Sigmoid colon (tissue), 6 donors: ENCODE measurements at regions not wholly inside any gene's neighbourhood (a gene's known extent, or its start where the extent isn't known, plus 50 kb on each side); places are given as distances from the start of the nearest gene placed in this dataset.
"Not testable (repeated sequence)": the region's sequence is repeated elsewhere in the genome, so short reads cannot be mapped to it uniquely, and the experiment has no call there.

ENCODE experiments used
- DNase-seq: peaks from one replicate; pipeline ENCODE4 v3.0.0-alpha.2; 2019
- H3K27ac ChIP-seq, 4 donors: fragments of 200-600 bp; sonication (generic); one replicate each; pipeline ENCODE4 v1.5.1; 2016 to 2019; ENCODE audit warnings: mild to moderate bottlenecking in 1 of 4
- H3K27me3 ChIP-seq, 3 donors: fragments of 200-600 bp; sonication (generic); one replicate each; pipeline ENCODE4 v1.5.1; 2019; ENCODE audit warnings: mild to moderate bottlenecking in 1 of 3
- H3K36me3 ChIP-seq, 4 donors: fragments of 200-600 bp; sonication (generic); one replicate each; pipeline ENCODE4 v1.5.1; 2016 to 2019
- H3K4me1 ChIP-seq, 4 donors: fragments of 200-600 bp; sonication (generic); one replicate each; pipeline ENCODE4 v1.5.1; 2017 to 2019
- H3K4me3 ChIP-seq, 4 donors: fragments of 200-600 bp; sonication (generic); one replicate each; pipeline ENCODE4 v1.5.1; 2017 to 2019; ENCODE audit warnings: mild to moderate bottlenecking in 2 of 4, moderate library complexity in 1 of 4
- H3K9me3 ChIP-seq, 4 donors: fragments of 200-600 bp in 3 of 4; sonication (generic) in 3 of 4; one replicate each; pipeline versions ENCODE4 v1.5.1 to v1.6.1; 2013 to 2019
- EP300 ChIP-seq, 4 donors: sonication (generic); formaldehyde crosslinking; IDR thresholded peaks; one replicate each; pipeline ENCODE4 v1.6.1; 2017; ENCODE audit warnings: antibody characterized with exemption in 4 of 4
- POLR2A ChIP-seq, 2 donors: fragments of 450-650 bp; IDR thresholded peaks; one replicate each; pipeline ENCODE4 v1.6.1; 2016; ENCODE audit warnings: antibody characterized with exemption in 2 of 2, mild to moderate bottlenecking in 2 of 2, moderate library complexity in 2 of 2
- POLR2AphosphoS5 ChIP-seq, 4 donors: sonication (generic); formaldehyde crosslinking; IDR thresholded peaks; one replicate each; pipeline ENCODE4 v1.6.1; 2017; ENCODE audit warnings: antibody characterized with exemption in 4 of 4
- WGBS, 2 donors: extraction: QIAGEN DNeasy Blood & Tissue Kit; methylation state at CpG; one replicate each; pipeline ENCODE4 v1.1.7; 2013; 5-methylcytosine and 5-hydroxymethylcytosine counted together
- intact Hi-C: fragments of 100-400 bp; cut with DNase I; formaldehyde crosslinking; loops from one replicate; pipeline ENCODE4 v1.15.1; 2023
- TF ChIP-seq, protein P1 (sequence below), 4 experiments: fragments of 450-650 bp in 3 of 4; fragments of 200-600 bp in 1 of 4; IDR thresholded peaks; one replicate each; pipeline ENCODE4 v1.5.1; 2016 to 2019; ENCODE audit warnings: antibody characterized with exemption in 4 of 4, mild to moderate bottlenecking in 3 of 4, moderate library complexity in 2 of 4
- donor health status: healthy with polysubstance abuse.
- donor health status: healthy.

DNA sequence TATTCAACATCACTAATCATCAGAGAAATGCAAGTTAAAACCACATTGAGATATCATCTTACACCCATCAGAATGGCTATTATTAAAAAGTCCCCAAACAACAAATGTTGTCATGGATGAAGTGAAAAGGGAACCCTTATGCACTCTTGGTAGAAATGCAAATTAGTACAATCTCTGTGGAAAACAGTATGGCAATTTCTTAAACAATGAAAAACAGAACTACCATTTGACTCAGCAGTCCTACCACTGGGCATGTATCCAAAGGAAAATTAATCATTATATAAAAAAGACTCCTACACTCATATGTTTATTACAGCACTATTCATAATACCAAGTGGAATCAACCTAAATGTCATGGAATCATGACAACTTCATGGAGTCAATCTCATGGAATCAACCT, 611.3 kb upstream of the GJE1 start:
- Histone ChIP-seq H3K4me3 (no peak overlapping the region), H3K9me3 (no peaks in the 10 kb centered on the region), H3K4me1 (no peaks in the 10 kb centered on the region), H3K36me3 (no peaks in the 10 kb centered on the region), H3K27ac (no peak overlapping the region), H3K27me3 (no peaks in the 10 kb centered on the region)
- intact Hi-C loops, result no loop called here
- TF ChIP-seq, protein P1, sequence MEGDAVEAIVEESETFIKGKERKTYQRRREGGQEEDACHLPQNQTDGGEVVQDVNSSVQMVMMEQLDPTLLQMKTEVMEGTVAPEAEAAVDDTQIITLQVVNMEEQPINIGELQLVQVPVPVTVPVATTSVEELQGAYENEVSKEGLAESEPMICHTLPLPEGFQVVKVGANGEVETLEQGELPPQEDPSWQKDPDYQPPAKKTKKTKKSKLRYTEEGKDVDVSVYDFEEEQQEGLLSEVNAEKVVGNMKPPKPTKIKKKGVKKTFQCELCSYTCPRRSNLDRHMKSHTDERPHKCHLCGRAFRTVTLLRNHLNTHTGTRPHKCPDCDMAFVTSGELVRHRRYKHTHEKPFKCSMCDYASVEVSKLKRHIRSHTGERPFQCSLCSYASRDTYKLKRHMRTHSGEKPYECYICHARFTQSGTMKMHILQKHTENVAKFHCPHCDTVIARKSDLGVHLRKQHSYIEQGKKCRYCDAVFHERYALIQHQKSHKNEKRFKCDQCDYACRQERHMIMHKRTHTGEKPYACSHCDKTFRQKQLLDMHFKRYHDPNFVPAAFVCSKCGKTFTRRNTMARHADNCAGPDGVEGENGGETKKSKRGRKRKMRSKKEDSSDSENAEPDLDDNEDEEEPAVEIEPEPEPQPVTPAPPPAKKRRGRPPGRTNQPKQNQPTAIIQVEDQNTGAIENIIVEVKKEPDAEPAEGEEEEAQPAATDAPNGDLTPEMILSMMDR (IDR thresholded peaks at IDR 0.05), result no peak
- no peak for TF ChIP-seq EP300 (IDR thresholded peaks at IDR 0.05)
- TF ChIP-seq POLR2A (IDR thresholded peaks at IDR 0.05), result no peak
- TF ChIP-seq POLR2AphosphoS5 (IDR thresholded peaks at IDR 0.05), result no peak
- no peak for DNase-seq

DNA sequence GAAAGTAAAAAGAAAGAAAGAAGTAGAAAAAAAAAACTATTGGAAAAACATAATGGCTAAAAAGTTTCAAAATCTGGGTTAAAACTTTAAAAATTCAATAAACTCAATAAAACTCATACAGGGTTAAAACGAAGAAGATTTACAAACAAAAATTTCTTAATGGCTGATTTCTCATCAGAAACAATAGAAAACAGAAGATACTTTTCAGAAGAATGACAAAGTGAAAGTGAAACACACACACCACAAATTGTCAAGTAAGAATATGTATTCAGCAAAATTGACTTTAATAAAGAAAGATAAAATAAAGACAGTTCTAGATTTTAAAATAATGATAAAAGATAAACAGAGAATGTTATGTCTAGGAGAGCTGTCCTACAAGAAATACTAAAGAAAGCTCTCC, 618.9 kb upstream of the GJE1 start:
- WGBS, 2 donors, result 38 to 71% methylated on average over 1 of the region's 1 CpG
- Histone ChIP-seq H3K4me3 (no peak overlapping the region), H3K36me3 (no peaks in the 10 kb centered on the region), H3K27ac (no peak overlapping the region), H3K27me3 (no peaks in the 10 kb centered on the region), H3K9me3 (no peaks in the 10 kb centered on the region), H3K4me1 (no peaks in the 10 kb centered on the region)
- intact Hi-C loops, result no loop called here
- TF ChIP-seq POLR2AphosphoS5 (IDR thresholded peaks at IDR 0.05) (no peak), POLR2A (IDR thresholded peaks at IDR 0.05) (no peak), EP300 (IDR thresholded peaks at IDR 0.05) (no peak)
- TF ChIP-seq, protein P1 (IDR thresholded peaks at IDR 0.05), result no peak
- DNase-seq, result no peak

DNA sequence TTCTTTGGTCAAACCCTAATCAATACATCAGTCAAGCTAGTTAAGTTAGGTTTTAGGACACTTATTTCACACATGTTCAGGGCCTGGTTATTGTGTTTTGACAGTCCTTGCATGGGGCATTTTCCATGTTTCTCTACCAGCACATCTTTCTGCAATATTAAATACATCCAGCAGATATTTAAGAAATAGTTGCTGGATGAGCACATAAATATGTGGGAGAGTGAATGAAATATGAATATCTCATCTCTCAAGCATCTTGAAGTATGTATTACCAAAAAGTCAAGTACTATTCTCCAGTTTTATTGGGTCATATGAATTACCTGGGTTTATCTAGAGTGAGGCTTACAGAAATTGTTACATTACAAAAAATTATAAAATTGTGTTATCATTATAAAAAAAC, 621.9 kb upstream of the GJE1 start:
- Histone ChIP-seq H3K4me3 (no peak overlapping the region), H3K27ac (no peak overlapping the region), H3K4me1 (no peaks in the 10 kb centered on the region), H3K27me3 (no peaks in the 10 kb centered on the region), H3K36me3 (no peaks in the 10 kb centered on the region), H3K9me3 (peaks cover 5 to 6% (median 6%) of the 10 kb centered on the region in 4 donors)
- intact Hi-C loops, result no loop called here
- no peak for DNase-seq
- TF ChIP-seq POLR2A (IDR thresholded peaks at IDR 0.05), result no peak
- TF ChIP-seq EP300 (IDR thresholded peaks at IDR 0.05), result no peak
- TF ChIP-seq, protein P1 (IDR thresholded peaks at IDR 0.05), result no peak
- TF ChIP-seq POLR2AphosphoS5 (IDR thresholded peaks at IDR 0.05), result no peak

DNA sequence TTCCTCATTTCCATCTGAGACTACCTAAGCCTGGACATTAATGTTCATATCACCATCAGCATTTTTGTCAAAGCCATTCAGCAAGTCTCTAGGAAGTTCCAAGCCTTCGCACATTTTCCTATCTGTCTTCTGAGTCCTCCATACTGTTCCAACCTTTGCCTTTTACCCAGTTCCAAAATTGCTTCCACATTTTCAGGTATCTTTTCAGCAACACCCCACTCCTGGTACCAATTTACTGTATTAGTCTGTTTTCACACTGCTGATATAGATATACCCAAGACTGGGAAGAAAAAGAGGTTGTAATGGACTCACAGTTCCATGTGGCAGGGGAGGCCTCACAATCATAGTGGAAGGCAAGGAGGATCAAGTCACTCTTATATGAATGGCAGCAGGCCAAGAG, 626.7 kb upstream of the GJE1 start:
- H3K27me3 ChIP-seq, H3K4me1 ChIP-seq, DNase-seq, H3K36me3 ChIP-seq, H3K27ac ChIP-seq, H3K4me3 ChIP-seq, intact Hi-C loops: not testable (repeated sequence)
- peaks cover 5 to 11% (median 8%) of the 10 kb centered on the region in 4 donors for H3K9me3 ChIP-seq
- 89 to 100% methylated on average over 1 of the region's 1 CpG for WGBS, 2 donors

DNA sequence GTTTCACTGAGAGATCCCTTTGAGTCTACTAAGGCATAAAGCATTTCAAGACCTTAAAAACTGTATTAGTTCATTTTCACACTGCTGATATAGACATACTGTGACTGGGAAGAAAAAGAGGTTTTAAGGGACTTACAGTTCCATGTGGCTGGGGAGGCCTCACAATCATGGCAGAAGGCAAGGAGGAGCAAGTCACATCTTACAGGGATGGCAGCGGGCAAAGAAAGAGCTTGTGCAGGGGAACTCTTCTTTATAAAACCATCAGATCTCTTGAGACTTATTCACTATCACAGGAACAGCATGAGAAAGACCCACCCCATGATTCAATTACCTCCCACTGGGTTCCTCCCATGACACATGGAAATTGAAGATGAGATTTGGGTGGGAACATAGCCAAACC, 628.4 kb upstream of the GJE1 start:
- H3K9me3 ChIP-seq, result peaks cover 5 to 11% (median 8%) of the 10 kb centered on the region in 4 donors
- H3K4me3 ChIP-seq, H3K27ac ChIP-seq, DNase-seq, intact Hi-C loops, H3K36me3 ChIP-seq, H3K27me3 ChIP-seq, H3K4me1 ChIP-seq: not testable (repeated sequence)
- WGBS, 2 donors, result 97 to 100% methylated on average over 1 of the region's 1 CpG

DNA sequence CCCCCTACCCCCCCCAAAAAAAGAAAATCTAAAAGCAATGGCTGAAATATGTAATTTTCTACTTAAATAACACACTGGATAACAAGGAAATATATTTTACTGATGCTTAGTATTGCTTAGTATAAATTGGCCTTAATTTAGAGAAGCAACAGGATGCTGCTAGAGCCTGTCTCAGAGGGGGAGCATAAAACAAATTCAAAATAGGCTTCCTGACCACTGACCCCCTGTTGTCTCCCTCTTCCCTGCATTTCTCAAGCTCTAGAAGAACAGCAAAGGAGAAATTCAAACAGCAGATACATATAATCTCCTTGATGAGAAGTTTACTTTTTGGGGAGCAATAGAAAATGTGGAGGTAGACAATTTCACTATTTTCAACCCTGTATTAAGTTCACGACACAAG, 631.1 kb upstream of the GJE1 start:
- intact Hi-C loops, result no loop called here
- H3K4me1 ChIP-seq, result no peaks in the 10 kb centered on the region
- DNase-seq, result no peak
- no peaks in the 10 kb centered on the region for H3K36me3 ChIP-seq
- WGBS, 2 donors, result 91 to 92% methylated on average over 1 of the region's 1 CpG
- H3K9me3 ChIP-seq, result peaks cover 5 to 11% (median 8%) of the 10 kb centered on the region in 4 donors
- no peaks in the 10 kb centered on the region for H3K27me3 ChIP-seq
- no peak overlapping the region for H3K4me3 ChIP-seq
- H3K27ac ChIP-seq, result no peak overlapping the region
- TF ChIP-seq POLR2A (IDR thresholded peaks at IDR 0.05) (no peak), POLR2AphosphoS5 (IDR thresholded peaks at IDR 0.05) (no peak), EP300 (IDR thresholded peaks at IDR 0.05) (no peak)
- TF ChIP-seq, protein P1 (IDR thresholded peaks at IDR 0.05), result no peak
